BE2C (cell line): ENCODE measurements at regions not wholly inside any gene's neighbourhood (a gene's known extent, or its start where the extent isn't known, plus 50 kb on each side); places are given as distances from the start of the nearest gene placed in this dataset.

Source experiments
- DNase-seq: peaks from one replicate; pipeline ENCODE4 v3.0.0-alpha.2; 2020
- H3K27me3 ChIP-seq: fragments of 250-450 bp; sonication (Bioruptor Pico); 2 replicates; pipeline ENCODE4 v1.5.1; 2020; ENCODE audit warnings: mild to moderate bottlenecking
- H3K36me3 ChIP-seq: fragments of 250-450 bp; sonication (Bioruptor Pico); 2 replicates; pipeline ENCODE4 v1.5.1; 2020; ENCODE audit warnings: mild to moderate bottlenecking
- H3K4me1 ChIP-seq: fragments of 250-450 bp; sonication (Bioruptor Pico); 2 replicates; pipeline ENCODE4 v1.5.1; 2020
- H3K4me3 ChIP-seq: 2 replicates; pipeline ENCODE4 v1.5.1; 2011; ENCODE audit warnings: low read depth, low read length
- H3K9me3 ChIP-seq: fragments of 250-450 bp; sonication (Bioruptor Pico); 2 replicates; pipeline ENCODE4 v1.5.1; 2020
- TF ChIP-seq, protein P1 (sequence below): IDR thresholded peaks from 2 replicates; pipeline ENCODE4 v1.5.1; 2012; ENCODE audit warnings: mild to moderate bottlenecking, low read depth, low read length

DNA sequence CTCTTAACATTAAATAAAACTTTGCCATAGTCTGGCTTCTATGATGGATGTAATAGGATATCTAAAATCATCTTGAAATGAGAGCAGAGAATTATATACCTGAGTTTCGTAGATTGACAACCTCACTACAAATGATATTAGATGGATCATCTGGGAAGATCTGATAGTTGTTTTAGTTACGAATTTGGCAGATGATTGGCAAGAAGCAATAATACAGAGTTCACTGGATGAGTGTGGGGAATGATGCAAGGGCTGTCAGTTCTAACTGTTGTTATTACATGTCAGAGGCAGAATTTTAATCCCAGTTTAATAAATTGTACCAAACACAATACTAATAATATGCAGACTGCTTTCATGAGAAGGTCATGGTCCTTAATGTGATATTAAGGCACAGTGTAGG, 585.2 kb downstream of the TRAM1L1 start:
- Histone ChIP-seq H3K4me3 (no peak overlapping the region), H3K4me1 (no peaks in the 10 kb centered on the region), H3K9me3 (no peaks in the 10 kb centered on the region), H3K27me3 (no peaks in the 10 kb centered on the region), H3K36me3 (no peaks in the 10 kb centered on the region)
- DNase-seq, result no peak
- TF ChIP-seq, protein P1, sequence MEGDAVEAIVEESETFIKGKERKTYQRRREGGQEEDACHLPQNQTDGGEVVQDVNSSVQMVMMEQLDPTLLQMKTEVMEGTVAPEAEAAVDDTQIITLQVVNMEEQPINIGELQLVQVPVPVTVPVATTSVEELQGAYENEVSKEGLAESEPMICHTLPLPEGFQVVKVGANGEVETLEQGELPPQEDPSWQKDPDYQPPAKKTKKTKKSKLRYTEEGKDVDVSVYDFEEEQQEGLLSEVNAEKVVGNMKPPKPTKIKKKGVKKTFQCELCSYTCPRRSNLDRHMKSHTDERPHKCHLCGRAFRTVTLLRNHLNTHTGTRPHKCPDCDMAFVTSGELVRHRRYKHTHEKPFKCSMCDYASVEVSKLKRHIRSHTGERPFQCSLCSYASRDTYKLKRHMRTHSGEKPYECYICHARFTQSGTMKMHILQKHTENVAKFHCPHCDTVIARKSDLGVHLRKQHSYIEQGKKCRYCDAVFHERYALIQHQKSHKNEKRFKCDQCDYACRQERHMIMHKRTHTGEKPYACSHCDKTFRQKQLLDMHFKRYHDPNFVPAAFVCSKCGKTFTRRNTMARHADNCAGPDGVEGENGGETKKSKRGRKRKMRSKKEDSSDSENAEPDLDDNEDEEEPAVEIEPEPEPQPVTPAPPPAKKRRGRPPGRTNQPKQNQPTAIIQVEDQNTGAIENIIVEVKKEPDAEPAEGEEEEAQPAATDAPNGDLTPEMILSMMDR, result no peak

DNA sequence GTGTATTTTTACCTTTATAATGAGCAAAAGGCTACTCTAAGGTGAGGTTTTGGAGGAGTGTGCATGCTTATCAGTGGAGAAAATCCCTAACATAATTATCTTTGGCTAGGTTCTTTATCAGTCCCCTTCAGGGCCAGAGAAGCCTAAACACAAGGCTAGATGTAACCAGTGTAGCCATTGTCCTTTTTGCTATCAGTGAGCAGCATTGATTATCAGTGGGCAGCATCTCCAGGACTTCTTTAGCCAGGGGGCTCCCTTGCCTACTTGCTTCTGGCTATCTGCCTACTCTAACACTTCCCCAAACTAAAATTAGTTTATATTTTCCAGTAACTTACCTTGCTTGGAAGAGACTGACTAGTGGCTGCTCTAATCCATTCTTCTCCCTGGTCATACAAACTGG, 595.6 kb downstream of the TRAM1L1 start:
- H3K4me1 ChIP-seq, result peaks cover 5% of the 10 kb centered on the region; the same call in 1 of the 2 replicates
- TF ChIP-seq, protein P1, result no peak
- no peaks in the 10 kb centered on the region for H3K27me3 ChIP-seq
- DNase-seq, result no peak
- no peaks in the 10 kb centered on the region for H3K9me3 ChIP-seq
- H3K36me3 ChIP-seq, result no peaks in the 10 kb centered on the region
- H3K4me3 ChIP-seq, result no peak overlapping the region

DNA sequence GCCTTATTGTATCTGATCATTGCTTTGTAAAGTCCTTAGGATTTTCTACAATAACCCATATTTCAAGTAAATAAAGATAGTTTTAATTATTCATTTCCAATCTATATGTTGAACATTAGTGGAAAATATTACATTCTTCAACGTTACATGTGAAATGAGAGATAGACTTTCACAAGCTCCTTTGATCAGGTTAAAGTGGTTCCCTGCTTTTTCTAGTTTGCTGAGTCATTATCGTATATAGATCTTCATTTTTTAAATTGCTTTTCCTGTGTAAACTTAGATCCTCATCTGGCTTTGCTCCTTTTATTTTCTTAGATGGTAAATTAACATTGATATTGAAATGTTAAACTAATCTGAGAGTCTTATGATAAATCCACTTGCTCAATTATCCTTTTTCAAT, 599.0 kb downstream of the TRAM1L1 start:
- H3K9me3 ChIP-seq, result no peaks in the 10 kb centered on the region; the same call in 1 of the 2 replicates
- no peaks in the 10 kb centered on the region for H3K27me3 ChIP-seq
- H3K4me3 ChIP-seq, result no peak overlapping the region
- H3K4me1 ChIP-seq, result peaks cover 5% of the 10 kb centered on the region; the same call in 1 of the 2 replicates
- TF ChIP-seq, protein P1, result no peak
- no peak for DNase-seq
- H3K36me3 ChIP-seq, result no peaks in the 10 kb centered on the region

DNA sequence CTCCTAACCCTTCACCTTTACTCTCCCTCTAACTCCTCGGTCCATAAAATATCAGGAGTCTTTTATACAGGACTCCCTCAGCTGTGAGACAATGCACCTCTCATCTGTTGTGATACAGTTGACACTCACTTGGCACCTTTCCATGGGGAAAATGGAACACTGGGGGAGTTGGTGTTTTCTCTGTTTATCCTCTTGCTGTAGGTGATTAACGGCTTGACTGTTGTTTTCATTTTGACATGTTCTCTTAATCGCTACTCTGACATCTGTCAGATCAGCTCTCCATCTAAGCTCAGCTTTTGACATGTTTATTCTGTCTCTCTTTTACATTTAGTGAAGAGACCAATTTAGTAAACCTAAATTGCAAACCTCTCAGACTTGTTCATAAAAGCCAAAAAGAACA, 604.8 kb downstream of the TRAM1L1 start:
- no peaks in the 10 kb centered on the region for H3K27me3 ChIP-seq
- no peaks in the 10 kb centered on the region for H3K36me3 ChIP-seq
- H3K4me3 ChIP-seq, result no peak overlapping the region
- H3K9me3 ChIP-seq, result no peaks in the 10 kb centered on the region; the same call in 1 of the 2 replicates
- no peak for DNase-seq
- H3K4me1 ChIP-seq, result no peaks in the 10 kb centered on the region
- TF ChIP-seq, protein P1, result no peak

DNA sequence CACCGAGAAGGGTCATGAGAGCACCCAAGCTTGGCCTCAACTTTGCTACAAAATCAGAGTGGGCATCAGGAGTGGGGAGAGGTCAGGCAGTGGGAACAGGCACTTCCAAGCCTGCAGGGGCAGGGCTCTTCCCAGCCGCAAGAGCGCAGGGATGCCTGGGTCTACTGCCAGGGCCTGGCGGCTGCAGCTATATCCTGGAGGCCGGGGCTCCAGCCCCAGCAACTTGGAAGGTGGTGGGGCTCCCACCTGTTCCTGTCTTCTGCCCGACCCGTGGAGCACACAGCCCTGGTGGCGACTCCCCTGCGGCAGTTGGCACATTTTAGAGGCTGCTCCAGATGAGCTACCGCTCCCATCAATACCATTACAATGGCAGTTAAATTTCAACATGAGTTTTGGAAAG, 607.0 kb downstream of the TRAM1L1 start:
- H3K9me3 ChIP-seq, result no peaks in the 10 kb centered on the region; the same call in 1 of the 2 replicates
- TF ChIP-seq, protein P1, result no peak
- H3K36me3 ChIP-seq, result no peaks in the 10 kb centered on the region
- no peak for DNase-seq
- H3K4me1 ChIP-seq, result no peaks in the 10 kb centered on the region
- no peaks in the 10 kb centered on the region for H3K27me3 ChIP-seq
- H3K4me3 ChIP-seq, result no peak overlapping the region

DNA sequence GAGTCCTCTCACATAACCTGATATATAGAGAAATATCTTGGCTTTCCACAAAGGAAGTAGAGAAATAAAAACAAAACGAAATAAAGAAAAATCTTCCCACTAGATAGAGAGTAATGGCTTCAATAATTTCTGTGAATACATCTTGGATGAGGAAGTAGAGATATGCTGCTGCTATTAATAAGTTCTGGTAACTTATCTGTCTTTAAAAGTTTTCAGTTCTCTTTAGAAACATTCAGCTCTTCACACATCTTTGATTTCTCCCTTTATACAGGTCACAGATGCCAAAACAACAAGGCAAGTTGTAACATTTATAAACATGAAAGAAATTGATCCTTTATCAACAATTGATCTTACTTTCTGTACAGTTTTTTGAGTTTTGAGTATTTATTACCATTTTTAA, 615.8 kb downstream of the TRAM1L1 start:
- no peaks in the 10 kb centered on the region for H3K27me3 ChIP-seq
- H3K4me1 ChIP-seq, result no peaks in the 10 kb centered on the region; the same call in 1 of the 2 replicates
- H3K36me3 ChIP-seq, result no peaks in the 10 kb centered on the region
- no peak for DNase-seq
- no peak overlapping the region for H3K4me3 ChIP-seq
- TF ChIP-seq, protein P1, result no peak
- no peaks in the 10 kb centered on the region; the same call in 1 of the 2 replicates for H3K9me3 ChIP-seq
